ENCODE measurements at regions not wholly inside any gene's neighbourhood (a gene's known extent, or its start where the extent isn't known, plus 50 kb on each side); places are given as distances from the start of the nearest gene placed in this dataset.
A peak's percentile ranks its signal among the peaks of the same experiment; 100 is the strongest.

DNA sequence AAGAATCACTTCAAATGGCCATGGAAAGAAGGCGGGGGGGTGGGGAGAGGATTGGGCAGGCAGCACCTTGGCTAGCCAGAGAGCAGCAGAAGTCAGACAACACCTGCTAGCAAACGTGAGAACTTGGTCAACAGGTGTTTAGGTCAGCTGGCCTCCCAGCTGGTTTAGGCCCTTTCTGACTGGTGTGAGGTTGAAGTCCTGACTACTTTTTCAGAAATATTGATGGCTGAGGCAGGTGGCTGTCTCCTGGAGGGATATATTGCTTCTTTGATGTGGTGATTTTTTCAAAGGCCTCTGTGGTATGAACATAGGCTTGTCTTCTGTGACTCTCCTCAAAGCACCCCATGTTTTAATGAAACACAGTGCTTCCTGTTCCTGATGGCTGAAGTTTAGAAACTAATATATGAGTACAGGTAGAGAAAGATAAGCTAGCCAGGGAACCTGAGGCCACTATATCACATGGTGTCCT lies 238.2 kb upstream of the SSTR1 start:
- TF ChIP-seq, protein P1, sequence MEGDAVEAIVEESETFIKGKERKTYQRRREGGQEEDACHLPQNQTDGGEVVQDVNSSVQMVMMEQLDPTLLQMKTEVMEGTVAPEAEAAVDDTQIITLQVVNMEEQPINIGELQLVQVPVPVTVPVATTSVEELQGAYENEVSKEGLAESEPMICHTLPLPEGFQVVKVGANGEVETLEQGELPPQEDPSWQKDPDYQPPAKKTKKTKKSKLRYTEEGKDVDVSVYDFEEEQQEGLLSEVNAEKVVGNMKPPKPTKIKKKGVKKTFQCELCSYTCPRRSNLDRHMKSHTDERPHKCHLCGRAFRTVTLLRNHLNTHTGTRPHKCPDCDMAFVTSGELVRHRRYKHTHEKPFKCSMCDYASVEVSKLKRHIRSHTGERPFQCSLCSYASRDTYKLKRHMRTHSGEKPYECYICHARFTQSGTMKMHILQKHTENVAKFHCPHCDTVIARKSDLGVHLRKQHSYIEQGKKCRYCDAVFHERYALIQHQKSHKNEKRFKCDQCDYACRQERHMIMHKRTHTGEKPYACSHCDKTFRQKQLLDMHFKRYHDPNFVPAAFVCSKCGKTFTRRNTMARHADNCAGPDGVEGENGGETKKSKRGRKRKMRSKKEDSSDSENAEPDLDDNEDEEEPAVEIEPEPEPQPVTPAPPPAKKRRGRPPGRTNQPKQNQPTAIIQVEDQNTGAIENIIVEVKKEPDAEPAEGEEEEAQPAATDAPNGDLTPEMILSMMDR (conservative IDR thresholded peaks at IDR 0.05; ENCODE audit: low read length): no peak
- no peak for TF ChIP-seq EZH2phosphoT487 (IDR thresholded peaks at IDR 0.05; ENCODE audit: borderline replicate concordance, low read depth, low read length)
- POLR2A ChIA-PET: interaction anchor here (0.7 to 0.8 kb wide), 3 partner anchors 11 to 635 kb away, joined by 4 to 11 read pairs (median 5); no protein-coding TSS in a partner anchor
- Histone ChIP-seq H3K27ac (ENCODE audit: low read depth, low read length, poor library complexity, severe bottlenecking) (peak overlapping the region; percentile 15), H3K4me2 (ENCODE audit: low read length) (no peak overlapping the region), H3K79me2 (ENCODE audit: insufficient read depth, low read depth, low read length) (no peaks in the 10 kb centered on the region), H3K36me3 (ENCODE audit: insufficient read depth, low read length) (no peaks in the 10 kb centered on the region), H3K9me3 (ENCODE audit: low read length) (no peaks in the 10 kb centered on the region; the same call in 1 of the 2 replicates), H4K20me1 (ENCODE audit: insufficient read depth, low read length) (no peaks in the 10 kb centered on the region), H3K4me3 (ENCODE audit: low read depth, low read length, poor library complexity, severe bottlenecking) (no peak overlapping the region), H2AFZ (ENCODE audit: low read length) (peak overlapping the region; percentile 42; the same call in 1 of the 2 replicates), H3K9me2 (ENCODE audit: insufficient read depth, low read length) (no peaks in the 10 kb centered on the region), H3K4me1 (ENCODE audit: insufficient read depth, low read length, poor library complexity, severe bottlenecking) (peaks cover 14% of the 10 kb centered on the region)
- BruUV-seq (replicated peaks): no TSS peak
- DNase-seq (ENCODE audit: low spot score): peak; percentile 62
- CTCF ChIA-PET (ENCODE audit: unreplicated experiment): no interaction called here
- intact Hi-C loops (cut with micrococcal nuclease; ENCODE audit: unreplicated experiment): no loop called here

DNA sequence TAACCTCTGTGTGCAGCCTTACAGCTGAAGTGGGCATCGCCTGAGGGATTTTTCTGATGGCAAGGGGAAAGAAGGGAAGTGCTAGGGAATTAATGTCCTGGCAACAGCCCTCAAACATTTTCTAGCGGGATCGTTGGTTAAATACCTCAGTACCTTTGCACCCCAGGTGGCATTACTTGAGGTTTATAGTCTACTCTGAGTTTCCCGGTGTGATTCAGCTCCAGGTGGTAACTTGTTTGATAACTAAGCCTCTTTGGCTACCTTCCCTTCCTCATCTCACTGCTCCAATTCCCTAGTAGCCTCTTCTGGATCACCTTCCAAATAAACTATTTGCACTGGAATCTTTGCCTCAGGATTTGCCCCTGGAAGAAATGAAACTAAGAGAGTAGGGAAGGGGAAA lies 237.0 kb upstream of the SSTR1 start:
- H3K27ac ChIP-seq (ENCODE audit: low read depth, low read length, poor library complexity, severe bottlenecking): no peak overlapping the region
- POLR2A ChIA-PET: interaction anchor here (0.6 kb wide), 1 partner anchor 218 kb away, joined by 4 read pairs; no protein-coding TSS in a partner anchor
- CTCF ChIA-PET (ENCODE audit: unreplicated experiment): no interaction called here
- H2AFZ ChIP-seq (ENCODE audit: low read length): no peak overlapping the region
- TF ChIP-seq, protein P1 (conservative IDR thresholded peaks at IDR 0.05; ENCODE audit: low read length): no peak
- no peak for TF ChIP-seq EZH2phosphoT487 (IDR thresholded peaks at IDR 0.05; ENCODE audit: borderline replicate concordance, low read depth, low read length)
- H3K9me3 ChIP-seq (ENCODE audit: low read length): no peaks in the 10 kb centered on the region; the same call in 1 of the 2 replicates
- no peaks in the 10 kb centered on the region for H3K36me3 ChIP-seq (ENCODE audit: insufficient read depth, low read length)
- no peaks in the 10 kb centered on the region for H3K79me2 ChIP-seq (ENCODE audit: insufficient read depth, low read depth, low read length)
- no TSS peak for BruUV-seq (replicated peaks)
- H3K4me2 ChIP-seq (ENCODE audit: low read length): no peak overlapping the region
- peaks cover 14% of the 10 kb centered on the region for H3K4me1 ChIP-seq (ENCODE audit: insufficient read depth, low read length, poor library complexity, severe bottlenecking)
- no peak overlapping the region for H3K4me3 ChIP-seq (ENCODE audit: low read depth, low read length, poor library complexity, severe bottlenecking)
- H4K20me1 ChIP-seq (ENCODE audit: insufficient read depth, low read length): no peaks in the 10 kb centered on the region
- intact Hi-C loops (cut with micrococcal nuclease; ENCODE audit: unreplicated experiment): no loop called here
- DNase-seq (ENCODE audit: low spot score): no peak
- no peaks in the 10 kb centered on the region for H3K9me2 ChIP-seq (ENCODE audit: insufficient read depth, low read length)
